ENCODE measurements at regions not wholly inside any gene's neighbourhood (a gene's known extent, or its start where the extent isn't known, plus 50 kb on each side); places are given as distances from the start of the nearest gene placed in this dataset.

DNA sequence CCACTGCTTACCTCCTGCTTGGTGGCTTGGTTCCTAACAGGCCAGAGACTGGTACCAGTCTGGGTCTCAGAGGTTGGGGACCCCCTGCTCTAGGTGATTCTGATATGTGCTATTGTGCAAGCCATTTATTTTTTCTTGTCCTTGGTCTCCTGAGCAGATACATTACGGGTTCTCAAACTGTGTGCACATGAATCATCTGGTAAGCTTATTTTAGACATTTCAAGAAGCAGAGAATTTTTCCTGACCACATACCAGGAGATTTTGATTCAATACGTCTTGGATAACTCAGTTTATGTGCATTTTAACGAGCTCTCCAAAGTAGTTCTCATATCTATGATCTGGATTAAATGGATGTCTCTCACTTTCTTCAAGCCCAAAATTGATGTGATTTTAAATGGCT lies 77.2 kb downstream of the FHIP1A start:
- BruUV-seq (replicated peaks) = no TSS peak
- CTCF ChIA-PET = no interaction called here
- DNase-seq = peak; percentile 36

More for the DNA sequence above, 77.2 kb downstream of the FHIP1A start:
- Histone ChIP-seq H2BK120ac (ENCODE audit: low read depth, low read length) (peak overlapping the region; percentile 59; the same call in 1 of the 2 replicates), H3K18ac (ENCODE audit: low read depth, low read length) (peak overlapping the region; percentile 36; the same call in 1 of the 2 replicates), H3K9me1 (ENCODE audit: insufficient read depth, low read length) (no peaks in the 10 kb centered on the region), H4K8ac (ENCODE audit: low read depth in 2 of 2, low read length in 2 of 2) (no peak overlapping the region; a peak in 1 of 4 replicates), H2AFZ (replicated peaks; ENCODE audit: low read length, poor library complexity) (peak overlapping the region; percentile 65), H2BK5ac (ENCODE audit: low read depth, low read length, poor library complexity, severe bottlenecking) (peak overlapping the region; percentile 7), H3K4me1 (ENCODE audit: control insufficient read depth, insufficient read depth, low read length) (peaks cover 2% of the 10 kb centered on the region; the same call in 1 of the 2 replicates), H2BK20ac (ENCODE audit: low read depth, low read length) (peak overlapping the region; percentile 27; the same call in 1 of the 2 replicates), H3K23ac (ENCODE audit: low read depth, low read length) (no peak overlapping the region), H2AK9ac (replicated peaks; ENCODE audit: low read depth, low read length, poor library complexity) (no peak overlapping the region), H3K79me1 (ENCODE audit: low read depth in 1 of 2, low read length in 2 of 2) (no peaks in the 10 kb centered on the region), H2AK5ac (ENCODE audit: low read depth, low read length) (0 out of 2 replicates have a peak overlapping the region, but pooled peaks have one; percentile 29), H3K56ac (ENCODE audit: extremely low read depth, insufficient read depth, low read length) (no peak overlapping the region), H3K27me3 (ENCODE audit: control insufficient read depth, insufficient read depth, low read length) (no peaks in the 10 kb centered on the region), H3K9ac (ENCODE audit: low read depth, low read length) (no peak overlapping the region), H4K5ac (ENCODE audit: low read depth, low read length) (peak overlapping the region; percentile 53; the same call in 1 of the 2 replicates), H3K9me3 (ENCODE audit: control insufficient read depth, insufficient read depth, low read length) (no peaks in the 10 kb centered on the region), H3K4me3 (ENCODE audit: insufficient read depth, low read depth, low read length) (no peak overlapping the region), H3K27ac (ENCODE audit: insufficient read depth, low read length) (no peak overlapping the region), H4K91ac (ENCODE audit: insufficient read depth, low read depth, low read length) (peak overlapping the region; percentile 73; the same call in 1 of the 2 replicates), H2BK15ac (ENCODE audit: low read depth, low read length) (no peak overlapping the region; the same call in 2 of the 3 replicates), H3K4ac (ENCODE audit: low read depth, low read length) (0 out of 2 replicates have a peak overlapping the region, but pooled peaks have one; percentile 37), H3K4me2 (ENCODE audit: low read depth, low read length) (peak overlapping the region; percentile 53; the same call in 1 of the 2 replicates), H3K36me3 (ENCODE audit: control insufficient read depth, insufficient read depth, low read length) (no peaks in the 10 kb centered on the region), H3K14ac (replicated peaks; ENCODE audit: low read depth, low read length) (peak overlapping the region; percentile 37), H4K20me1 (ENCODE audit: insufficient read depth, low read length) (no peaks in the 10 kb centered on the region)
- in situ Hi-C loops (cut with MboI; ENCODE audit: low sequenced_read_pairs) (no loop called here), intact Hi-C loops (cut with micrococcal nuclease) (no loop called here), dilution Hi-C loops (cut with HindIII; ENCODE audit: low sequenced_read_pairs, unreplicated experiment) (no loop called here)
- POLR2A ChIA-PET (ENCODE audit: unreplicated experiment) = no interaction called here
- no peak; the same call in 1 of the 2 replicates for ATAC-seq (ENCODE audit: low read depth)
- TF ChIP-seq CEBPB (IDR thresholded peaks at IDR 0.05; ENCODE audit: low read depth, low read length) (peak; percentile 33; the same call in 1 of the 2 replicates), MAZ (IDR thresholded peaks at IDR 0.05; ENCODE audit: borderline replicate concordance, low read depth, low read length) (no peak)
- no CpG with 5 or more reads among the region's 3 CpGs for WGBS, 2 experiments (ENCODE audit: extremely low coverage in 2 of 2, insufficient read length in 1 of 2)

All from IMR-90 (cell line).